Mucosa of rectum (tissue), 2 donors: ENCODE measurements at regions not wholly inside any gene's neighbourhood (a gene's known extent, or its start where the extent isn't known, plus 50 kb on each side); places are given as distances from the start of the nearest gene placed in this dataset.

Source experiments
- H3K27ac ChIP-seq, 2 donors: one replicate each; pipeline ENCODE4 v1.7.0; 2013; ENCODE audit warnings: inconsistent platforms in 2 of 2, low read depth in 2 of 2, low read length in 2 of 2
- H3K27me3 ChIP-seq, 2 donors: one replicate each; pipeline ENCODE4 v1.7.0; 2013; ENCODE audit warnings: low read length in 2 of 2; ENCODE audit not compliant: control insufficient read depth in 2 of 2, insufficient read depth in 2 of 2
- H3K36me3 ChIP-seq, 2 donors: one replicate each; pipeline ENCODE4 v1.7.0; 2013; ENCODE audit warnings: low read length in 2 of 2; ENCODE audit not compliant: control insufficient read depth in 2 of 2, insufficient read depth in 2 of 2
- H3K4me1 ChIP-seq, 2 donors: one replicate each; pipeline ENCODE4 v1.7.0; 2013; ENCODE audit warnings: low read length in 2 of 2, mild to moderate bottlenecking in 1 of 2; ENCODE audit not compliant: control insufficient read depth in 2 of 2, insufficient read depth in 2 of 2
- H3K4me3 ChIP-seq, 2 donors: one replicate each; pipeline ENCODE4 v1.7.0; 2013; ENCODE audit warnings: low read length in 2 of 2
- H3K9ac ChIP-seq, 2 donors: one replicate each; pipeline ENCODE4 v1.7.0; 2013; ENCODE audit warnings: low read length in 2 of 2, low read depth in 1 of 2, mild to moderate bottlenecking in 1 of 2
- H3K9me3 ChIP-seq, 2 donors: one replicate each; pipeline ENCODE4 v1.7.0; 2013; ENCODE audit warnings: low read length in 2 of 2; ENCODE audit not compliant: control insufficient read depth in 2 of 2
- donor health status: healthy.
- donor health status: Normal muscosa, but diverticular disease.

- no peaks in the 10 kb centered on the region for H3K36me3 ChIP-seq
- H3K27me3 ChIP-seq = no peaks in the 10 kb centered on the region
- H3K9ac ChIP-seq = no peak overlapping the region
- H3K9me3 ChIP-seq = no peaks in the 10 kb centered on the region
- no peak overlapping the region for H3K27ac ChIP-seq
- H3K4me1 ChIP-seq = no peaks in the 10 kb centered on the region
- H3K4me3 ChIP-seq = no peak overlapping the region
These were observed 231.8 kb upstream of the AGA start for GRCh38 chr4:177673985-177674489.

- no peak overlapping the region for H3K4me3 ChIP-seq
- H3K27me3 ChIP-seq = no peaks in the 10 kb centered on the region
- no peaks in the 10 kb centered on the region for H3K36me3 ChIP-seq
- H3K4me1 ChIP-seq = no peaks in the 10 kb centered on the region
- H3K27ac ChIP-seq = no peak overlapping the region
- H3K9me3 ChIP-seq = no peaks in the 10 kb centered on the region
- H3K9ac ChIP-seq = no peak overlapping the region
These were observed 238.1 kb upstream of the AGA start for GRCh38 chr4:177680308-177680707.

- H3K27ac ChIP-seq = no peak overlapping the region
- H3K9ac ChIP-seq = no peak overlapping the region
- no peaks in the 10 kb centered on the region for H3K9me3 ChIP-seq
These were observed 239.7 kb upstream of the AGA start for GRCh38 chr4:177681902-177682301.

GRCh38 chr4:177687117-177687516, 244.9 kb upstream of the AGA start:
- no peak overlapping the region for H3K27ac ChIP-seq
- H3K27me3 ChIP-seq = no peaks in the 10 kb centered on the region
- no peak overlapping the region for H3K4me3 ChIP-seq
- no peaks in the 10 kb centered on the region for H3K4me1 ChIP-seq
- H3K9ac ChIP-seq = no peak overlapping the region
- no peaks in the 10 kb centered on the region for H3K9me3 ChIP-seq
- H3K36me3 ChIP-seq = no peaks in the 10 kb centered on the region

More at GRCh38 chr4:177681902-177682301, 239.7 kb upstream of the AGA start:
- H3K4me3 ChIP-seq = no peak overlapping the region
- H3K4me1 ChIP-seq = no peaks in the 10 kb centered on the region
- H3K27me3 ChIP-seq = no peaks in the 10 kb centered on the region
- no peaks in the 10 kb centered on the region for H3K36me3 ChIP-seq

DNA sequence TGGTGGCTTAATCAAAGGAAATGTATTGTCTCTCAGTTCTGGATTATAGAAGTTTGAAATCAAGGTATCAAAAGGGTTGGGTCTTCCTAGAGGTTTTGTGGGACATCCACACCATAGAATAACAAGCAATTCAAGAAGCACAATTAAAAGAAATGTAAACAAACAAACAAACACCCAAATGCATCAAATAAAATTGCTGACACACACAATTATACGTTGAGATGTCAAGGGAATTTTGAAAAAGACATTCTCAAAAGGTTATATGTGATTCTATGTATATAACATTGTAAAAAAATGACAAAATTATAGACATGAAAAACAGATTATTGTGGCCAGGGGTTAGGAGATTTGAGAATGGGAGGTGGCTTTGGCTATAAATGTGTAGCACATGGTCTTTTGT, 250.7 kb upstream of the AGA start:
- Histone ChIP-seq H3K36me3 (no peaks in the 10 kb centered on the region), H3K4me1 (no peaks in the 10 kb centered on the region), H3K27ac (no peak overlapping the region), H3K4me3 (no peak overlapping the region), H3K9me3 (no peaks in the 10 kb centered on the region), H3K27me3 (no peaks in the 10 kb centered on the region), H3K9ac (no peak overlapping the region)

- H3K9me3 ChIP-seq = no peaks in the 10 kb centered on the region
These were observed 254.3 kb upstream of the AGA start for GRCh38 chr4:177696438-177696966.

DNA sequence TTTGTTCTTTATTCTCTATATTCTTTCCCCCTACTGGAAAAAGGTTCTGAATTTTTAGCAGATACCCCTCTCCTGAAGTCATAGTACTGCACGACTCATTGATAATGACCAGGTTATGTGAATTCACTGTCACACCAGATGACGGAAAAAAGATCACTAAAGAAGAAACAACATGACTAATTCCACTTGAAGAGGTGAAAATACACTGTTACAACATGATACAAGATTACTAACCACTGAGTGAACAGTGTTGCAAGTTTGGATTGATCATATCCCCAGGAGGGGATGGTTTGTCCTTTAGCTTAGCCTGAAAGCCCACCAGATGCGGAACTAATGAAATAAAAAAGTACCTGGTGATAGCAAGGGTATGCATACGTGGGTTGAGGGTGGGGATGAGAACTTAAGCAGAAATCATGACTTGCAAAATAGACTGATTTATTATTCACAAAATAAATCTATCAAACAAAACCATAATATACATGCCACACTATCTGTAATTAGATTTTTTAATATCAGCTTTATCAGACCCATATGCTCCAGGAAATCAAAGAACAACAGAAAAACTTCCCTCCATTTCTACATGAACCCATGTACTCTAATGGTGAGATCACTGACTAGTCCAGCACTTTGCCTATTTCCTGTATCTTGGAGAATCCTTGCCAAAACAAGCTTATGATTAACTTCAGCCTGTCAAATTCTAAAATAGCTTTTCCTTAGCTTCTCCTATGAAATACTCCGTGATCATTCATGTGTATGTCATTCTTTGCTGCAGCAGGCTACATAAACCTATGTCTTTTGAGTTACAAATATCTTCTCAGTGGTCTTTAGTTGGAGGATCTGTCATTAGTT, 257.4 kb upstream of the AGA start:
- Histone ChIP-seq H3K4me3 (no peak overlapping the region), H3K27ac (no peak overlapping the region), H3K4me1 (no peaks in the 10 kb centered on the region), H3K36me3 (no peaks in the 10 kb centered on the region), H3K27me3 (no peaks in the 10 kb centered on the region), H3K9ac (no peak overlapping the region), H3K9me3 (no peaks in the 10 kb centered on the region)

More at GRCh38 chr4:177696438-177696966, 254.3 kb upstream of the AGA start:
- Histone ChIP-seq H3K9ac (no peak overlapping the region), H3K4me1 (no peaks in the 10 kb centered on the region), H3K27ac (no peak overlapping the region), H3K4me3 (no peak overlapping the region), H3K36me3 (no peaks in the 10 kb centered on the region), H3K27me3 (no peaks in the 10 kb centered on the region)

DNA sequence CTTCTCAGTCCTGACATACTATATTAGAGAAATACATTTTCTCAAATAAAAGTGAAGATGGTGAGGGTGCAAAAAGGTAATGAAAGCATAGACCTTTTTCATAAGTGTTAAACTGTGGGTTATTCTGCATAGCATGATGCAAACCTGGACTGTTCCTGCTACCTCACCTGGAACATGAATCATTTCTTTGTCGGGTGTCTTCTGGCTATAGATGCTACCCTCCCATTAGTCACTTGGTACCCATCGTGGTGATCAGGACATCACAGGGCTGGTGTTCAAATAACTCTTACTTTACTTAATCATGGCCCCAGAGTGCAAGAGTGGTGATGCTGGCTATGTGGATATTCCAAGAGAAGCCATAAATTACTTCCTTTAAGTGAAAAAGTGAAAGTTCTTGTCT, 264.7 kb upstream of the AGA start:
- Histone ChIP-seq H3K4me3 (no peak overlapping the region), H3K9me3 (no peaks in the 10 kb centered on the region), H3K27me3 (no peaks in the 10 kb centered on the region), H3K36me3 (no peaks in the 10 kb centered on the region), H3K9ac (no peak overlapping the region), H3K4me1 (no peaks in the 10 kb centered on the region), H3K27ac (no peak overlapping the region)

- H3K27me3 ChIP-seq = no peaks in the 10 kb centered on the region
- no peaks in the 10 kb centered on the region for H3K4me1 ChIP-seq
- no peak overlapping the region for H3K27ac ChIP-seq
- no peaks in the 10 kb centered on the region for H3K36me3 ChIP-seq
- no peak overlapping the region for H3K9ac ChIP-seq
- no peaks in the 10 kb centered on the region for H3K9me3 ChIP-seq
- no peak overlapping the region for H3K4me3 ChIP-seq
These were observed 271.2 kb upstream of the AGA start for GRCh38 chr4:177713454-177713853.

GRCh38 chr4:177717407-177717806, 275.2 kb upstream of the AGA start:
- Histone ChIP-seq H3K27me3 (no peaks in the 10 kb centered on the region), H3K4me3 (no peak overlapping the region), H3K36me3 (no peaks in the 10 kb centered on the region), H3K4me1 (no peaks in the 10 kb centered on the region), H3K9ac (no peak overlapping the region), H3K27ac (no peak overlapping the region), H3K9me3 (no peaks in the 10 kb centered on the region)
